Gastroesophageal sphincter (tissue), 2 donors: ENCODE measurements at regions not wholly inside any gene's neighbourhood (a gene's known extent, or its start where the extent isn't known, plus 50 kb on each side); places are given as distances from the start of the nearest gene placed in this dataset.

Source experiments
- EP300 ChIP-seq: sonication (generic); formaldehyde crosslinking; IDR thresholded peaks from one replicate; pipeline ENCODE4 v1.6.1; 2017; ENCODE audit warnings: antibody characterized with exemption, mild to moderate bottlenecking
- POLR2A ChIP-seq, 2 donors: fragments of 450-650 bp; IDR thresholded peaks; one replicate each; pipeline ENCODE4 v1.6.1; 2017; ENCODE audit warnings: antibody characterized with exemption in 2 of 2, mild to moderate bottlenecking in 2 of 2, moderate library complexity in 1 of 2

GRCh38 chr20:4318891-4319290, 69.8 kb upstream of the ADRA1D start:
- TF ChIP-seq POLR2A (IDR thresholded peaks at IDR 0.05) (no peak), EP300 (no peak)
